Nephron progenitor cell (in vitro differentiated cells): ENCODE measurements at regions not wholly inside any gene's neighbourhood (a gene's known extent, or its start where the extent isn't known, plus 50 kb on each side); places are given as distances from the start of the nearest gene placed in this dataset.

Experiments used
- DNase-seq: peaks from one replicate; pipeline ENCODE4 v3.0.0; 2021
- H3K27ac Mint-ChIP-seq: 2 replicates; pipeline ENCODE4 v1.8.0; 2021; ENCODE audit warnings: mild to moderate bottlenecking, moderate library complexity, mixed read lengths
- H3K27me3 Mint-ChIP-seq: 2 replicates; pipeline ENCODE4 v1.8.0; 2021; ENCODE audit warnings: mild to moderate bottlenecking, low read depth, mixed read lengths; ENCODE audit not compliant: poor library complexity
- H3K36me3 Mint-ChIP-seq: 2 replicates; pipeline ENCODE4 v1.8.0; 2021; ENCODE audit warnings: low read depth, mixed read lengths
- H3K4me1 Mint-ChIP-seq: 2 replicates; pipeline ENCODE4 v1.8.0; 2021; ENCODE audit warnings: mixed read lengths
- H3K4me3 Mint-ChIP-seq: 2 replicates; pipeline ENCODE4 v1.8.0; 2021; ENCODE audit warnings: mild to moderate bottlenecking, moderate library complexity, mixed read lengths
- H3K9me3 Mint-ChIP-seq: 2 replicates; pipeline ENCODE4 v1.8.0; 2021; ENCODE audit warnings: mild to moderate bottlenecking, moderate library complexity, mixed read lengths
- CTCF ChIP-seq: fragments of 200-600 bp; sonication (generic); IDR thresholded peaks from 2 replicates; pipeline ENCODE4 v1.5.0; 2021; ENCODE audit warnings: antibody characterized with exemption

- H3K27ac Mint-ChIP-seq: no peak overlapping the region
- H3K9me3 Mint-ChIP-seq: no peaks in the 10 kb centered on the region
- H3K27me3 Mint-ChIP-seq: no peaks in the 10 kb centered on the region
- H3K4me1 Mint-ChIP-seq: no peaks in the 10 kb centered on the region
- H3K36me3 Mint-ChIP-seq: no peaks in the 10 kb centered on the region
- TF ChIP-seq CTCF: no peak
- H3K4me3 Mint-ChIP-seq: no peak overlapping the region
- DNase-seq: no peak
These were observed 931.0 kb upstream of the LRRTM1 start for GRCh38 chr2:81235601-81236000.

GRCh38 chr2:81234711-81235110 lies 930.2 kb upstream of the LRRTM1 start:
- no peaks in the 10 kb centered on the region for H3K9me3 Mint-ChIP-seq
- TF ChIP-seq CTCF: no peak
- H3K4me3 Mint-ChIP-seq: no peak overlapping the region
- H3K36me3 Mint-ChIP-seq: no peaks in the 10 kb centered on the region
- no peaks in the 10 kb centered on the region for H3K27me3 Mint-ChIP-seq
- DNase-seq: no peak
- no peaks in the 10 kb centered on the region for H3K4me1 Mint-ChIP-seq
- H3K27ac Mint-ChIP-seq: no peak overlapping the region

GRCh38 chr2:81225756-81226155 lies 921.2 kb upstream of the LRRTM1 start:
- Mint-ChIP-seq H3K4me3 (no peak overlapping the region), H3K27me3 (peaks cover 3% of the 10 kb centered on the region), H3K4me1 (no peaks in the 10 kb centered on the region), H3K36me3 (no peaks in the 10 kb centered on the region), H3K9me3 (no peaks in the 10 kb centered on the region), H3K27ac (no peak overlapping the region)
- no peak for TF ChIP-seq CTCF
- no peak for DNase-seq

GRCh38 chr2:81213598-81213997 lies 909.0 kb upstream of the LRRTM1 start:
- TF ChIP-seq CTCF: no peak
- peaks cover 10% of the 10 kb centered on the region for H3K9me3 Mint-ChIP-seq
- no peak for DNase-seq
- H3K27me3 Mint-ChIP-seq: peaks cover 7% of the 10 kb centered on the region
- H3K27ac Mint-ChIP-seq: no peak overlapping the region
- no peak overlapping the region for H3K4me3 Mint-ChIP-seq
- no peaks in the 10 kb centered on the region for H3K36me3 Mint-ChIP-seq
- H3K4me1 Mint-ChIP-seq: no peaks in the 10 kb centered on the region

- Mint-ChIP-seq H3K36me3 (no peaks in the 10 kb centered on the region), H3K27ac (no peak overlapping the region), H3K9me3 (peaks cover 23% of the 10 kb centered on the region), H3K4me1 (no peaks in the 10 kb centered on the region), H3K27me3 (peaks cover 2% of the 10 kb centered on the region), H3K4me3 (no peak overlapping the region)
- TF ChIP-seq CTCF: no peak
- no peak for DNase-seq
These were observed 901.7 kb upstream of the LRRTM1 start for GRCh38 chr2:81206216-81206615.

GRCh38 chr2:81196933-81197628 lies 892.5 kb upstream of the LRRTM1 start:
- Mint-ChIP-seq H3K36me3 (no peaks in the 10 kb centered on the region), H3K9me3 (peaks cover 17% of the 10 kb centered on the region), H3K27ac (no peak overlapping the region), H3K27me3 (no peaks in the 10 kb centered on the region), H3K4me3 (no peak overlapping the region), H3K4me1 (no peaks in the 10 kb centered on the region)
- no peak for DNase-seq
- TF ChIP-seq CTCF: no peak
